Breast epithelium (tissue), 3 donors: ENCODE measurements at regions not wholly inside any gene's neighbourhood (a gene's known extent, or its start where the extent isn't known, plus 50 kb on each side); places are given as distances from the start of the nearest gene placed in this dataset.

ENCODE experiments used
- CTCF ChIP-seq, 3 donors: fragments of 450-650 bp; IDR thresholded peaks; one replicate each; pipeline ENCODE4 v1.5.1; 2016 to 2017; ENCODE audit warnings: antibody characterized with exemption in 3 of 3, mild to moderate bottlenecking in 3 of 3, moderate library complexity in 3 of 3
- POLR2A ChIP-seq: fragments of 450-650 bp; IDR thresholded peaks from one replicate; pipeline ENCODE4 v1.6.1; 2016; ENCODE audit warnings: antibody characterized with exemption, mild to moderate bottlenecking, moderate library complexity
- POLR2AphosphoS5 ChIP-seq, 3 donors: sonication (generic); formaldehyde crosslinking; IDR thresholded peaks; one replicate each; pipeline ENCODE4 v1.6.1; 2017; ENCODE audit warnings: antibody characterized with exemption in 3 of 3

- TF ChIP-seq CTCF (IDR thresholded peaks at IDR 0.05) (no peak), POLR2A (no peak), POLR2AphosphoS5 (IDR thresholded peaks at IDR 0.05) (no peak)
Observed at GRCh38 chr3:117107946-117108345, 398.4 kb downstream of the TUSC7 start.
